ENCODE measurements at regions not wholly inside any gene's neighbourhood (a gene's known extent, or its start where the extent isn't known, plus 50 kb on each side); places are given as distances from the start of the nearest gene placed in this dataset.
A peak's percentile ranks its signal among the peaks of the same experiment; 100 is the strongest.

GRCh38 chr14:22113401-22113800 is 439.8 kb upstream of the OR4E1 start:
- intact Hi-C loops (cut with DNase I; ENCODE audit: low total_unique reads): no loop called here
- no peak overlapping the region for H3K27ac ChIP-seq
- 82 to 93% (median 93%) methylated on average over 12 to 13 of the region's 13 CpGs for WGBS, 5 donors
- TF ChIP-seq POLR2AphosphoS5 (IDR thresholded peaks at IDR 0.05) (no peak), POLR2A (IDR thresholded peaks at IDR 0.05) (no peak), CTCF (IDR thresholded peaks at IDR 0.05 in 8 of 11, conservative IDR thresholded peaks at IDR 0.05 in 3 of 11) (no peak)
- H3K4me1 ChIP-seq: no peaks in the 10 kb centered on the region
- H3K4me3 ChIP-seq: no peak overlapping the region
- no peak for DNase-seq
- peaks cover 0 to 12% (median 0%) of the 10 kb centered on the region in 8 donors for H3K9me3 ChIP-seq
- H3K27me3 ChIP-seq (replicated peaks in 1 of 7): peaks cover 0 to 14% (median 0%) of the 10 kb centered on the region in 7 donors
- H3K36me3 ChIP-seq: no peaks in the 10 kb centered on the region

- TF ChIP-seq CTCF (IDR thresholded peaks at IDR 0.05 in 8 of 11, conservative IDR thresholded peaks at IDR 0.05 in 3 of 11): peak in 4 of 11 experiments; percentile 16 to 37 (median 32)
- no peak for TF ChIP-seq POLR2AphosphoS5 (IDR thresholded peaks at IDR 0.05)
- no peak for TF ChIP-seq POLR2A (IDR thresholded peaks at IDR 0.05)
- Histone ChIP-seq H3K9me3 (no peaks in the 10 kb centered on the region), H3K36me3 (no peaks in the 10 kb centered on the region), H3K4me1 (no peaks in the 10 kb centered on the region), H3K27me3 (replicated peaks in 1 of 7) (peaks cover 0 to 14% (median 0%) of the 10 kb centered on the region in 7 donors), H3K27ac (no peak overlapping the region), H3K4me3 (no peak overlapping the region)
- intact Hi-C loops (cut with DNase I; ENCODE audit: low total_unique reads): no loop called here
- WGBS, 5 donors: 64 to 70% (median 69%) methylated on average over 3 of the region's 3 CpGs
- no peak for DNase-seq
Observed at GRCh38 chr14:22112004-22112403, 438.4 kb upstream of the OR4E1 start.

GRCh38 chr14:22107753-22108152 is 434.1 kb upstream of the OR4E1 start:
- no peaks in the 10 kb centered on the region for H3K4me1 ChIP-seq

More at GRCh38 chr14:22107753-22108152, 434.1 kb upstream of the OR4E1 start:
- TF ChIP-seq CTCF (IDR thresholded peaks at IDR 0.05 in 8 of 11, conservative IDR thresholded peaks at IDR 0.05 in 3 of 11) (no peak), POLR2A (IDR thresholded peaks at IDR 0.05) (no peak)
- Histone ChIP-seq H3K4me3 (no peak overlapping the region), H3K36me3 (no peaks in the 10 kb centered on the region), H3K27ac (no peak overlapping the region), H3K27me3 (replicated peaks in 1 of 7) (peaks cover 0 to 18% (median 0%) of the 10 kb centered on the region in 7 donors), H3K9me3 (no peaks in the 10 kb centered on the region)
- intact Hi-C loops (cut with DNase I; ENCODE audit: low total_unique reads): no loop called here
- no peak for DNase-seq
